ENCODE measurements at regions not wholly inside any gene's neighbourhood (a gene's known extent, or its start where the extent isn't known, plus 50 kb on each side); places are given as distances from the start of the nearest gene placed in this dataset.

DNA sequence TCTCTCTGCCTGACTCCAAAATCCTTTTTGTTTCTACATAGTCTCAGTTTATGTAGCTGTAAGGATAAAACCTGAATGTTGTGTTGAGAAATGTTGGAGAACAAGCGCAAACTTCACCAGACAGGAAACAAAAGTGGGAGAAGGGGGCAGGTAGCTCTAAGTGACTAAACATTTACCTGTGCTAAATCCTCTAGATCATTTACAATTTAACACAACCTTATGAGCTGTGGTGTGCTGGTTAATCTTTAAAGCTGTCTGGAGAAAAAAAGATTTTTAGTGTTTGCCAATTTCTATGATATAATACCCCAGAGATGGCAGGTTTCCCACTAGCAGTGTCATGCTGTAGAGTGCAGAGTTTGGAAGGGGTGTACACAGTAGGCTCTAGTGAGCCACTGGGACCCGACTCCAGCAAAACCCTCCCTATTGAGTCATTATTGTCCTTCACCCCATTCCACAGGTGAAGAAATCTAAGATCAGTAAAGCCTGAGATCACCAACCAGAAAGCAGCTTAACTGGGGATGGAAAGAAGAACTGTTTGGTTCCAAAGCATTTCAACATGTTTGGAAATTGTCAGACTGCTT, 992.0 kb downstream of the DCDC2C start:
- no peak for ATAC-seq (replicated peaks in 6 of 8)
- H3K27ac ChIP-seq: no peak overlapping the region
- in situ Hi-C loops (cut with MboI; ENCODE audit: low pct_unique_long_range_greater_than_20kb in 2 of 9, low sequenced_read_pairs in 9 of 9, unreplicated experiment in 9 of 9): no loop called here
- H3K4me3 ChIP-seq: no peak overlapping the region
- H3K4me1 ChIP-seq (replicated peaks in 1 of 2): peaks cover 3 to 5% of the 10 kb centered on the region in 2 donors
- 0 to 100% (median 74%) methylated on average over 1 to 2 of the region's 2 CpGs; no CpG with 5 or more reads in 2 of the 10 experiments for WGBS, 10 experiments

DNA sequence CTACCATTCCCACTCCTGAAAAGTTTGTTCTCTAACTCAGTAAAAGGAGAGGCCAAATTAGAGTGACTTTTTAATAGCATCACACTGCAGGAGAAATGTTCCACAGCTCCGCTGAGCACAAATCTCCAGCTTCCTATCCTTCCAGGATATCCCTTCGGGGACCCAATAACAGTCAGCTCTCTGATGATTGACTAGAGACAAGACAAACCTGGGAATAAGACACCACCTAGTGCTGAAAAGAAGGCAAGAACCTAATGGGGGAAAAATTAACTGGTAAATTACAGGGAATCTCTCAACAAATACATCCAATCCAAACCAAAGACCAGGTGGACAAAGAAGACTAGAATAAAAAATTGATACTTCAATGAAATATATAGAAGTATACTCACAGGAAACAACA, 977.1 kb upstream of the SOX11 start:
- in situ Hi-C loops (cut with MboI; ENCODE audit: low pct_unique_long_range_greater_than_20kb in 2 of 9, low sequenced_read_pairs in 9 of 9, unreplicated experiment in 9 of 9): no loop called here
- H3K4me1 ChIP-seq (replicated peaks in 1 of 2): no peaks in the 10 kb centered on the region
- no peak overlapping the region for H3K4me3 ChIP-seq
- no peak for ATAC-seq (replicated peaks in 6 of 8)
- no peak overlapping the region for H3K27ac ChIP-seq
- WGBS, 10 experiments: 0 to 92% (median 33%) methylated on average over 1 to 2 of the region's 2 CpGs; no CpG with 5 or more reads in 3 of the 10 experiments

GRCh38 chr2:4718777-4719176, 973.4 kb upstream of the SOX11 start:
- no peak for ATAC-seq (replicated peaks in 6 of 8)
- in situ Hi-C loops (cut with MboI; ENCODE audit: low pct_unique_long_range_greater_than_20kb in 2 of 9, low sequenced_read_pairs in 9 of 9, unreplicated experiment in 9 of 9): no loop called here
- Histone ChIP-seq H3K4me3 (no peak overlapping the region), H3K4me1 (replicated peaks in 1 of 2) (no peaks in the 10 kb centered on the region), H3K27ac (no peak overlapping the region)
- 26 to 97% (median 75%) methylated on average over 2 to 4 of the region's 4 CpGs; no CpG with 5 or more reads in 2 of the 10 experiments for WGBS, 10 experiments

DNA sequence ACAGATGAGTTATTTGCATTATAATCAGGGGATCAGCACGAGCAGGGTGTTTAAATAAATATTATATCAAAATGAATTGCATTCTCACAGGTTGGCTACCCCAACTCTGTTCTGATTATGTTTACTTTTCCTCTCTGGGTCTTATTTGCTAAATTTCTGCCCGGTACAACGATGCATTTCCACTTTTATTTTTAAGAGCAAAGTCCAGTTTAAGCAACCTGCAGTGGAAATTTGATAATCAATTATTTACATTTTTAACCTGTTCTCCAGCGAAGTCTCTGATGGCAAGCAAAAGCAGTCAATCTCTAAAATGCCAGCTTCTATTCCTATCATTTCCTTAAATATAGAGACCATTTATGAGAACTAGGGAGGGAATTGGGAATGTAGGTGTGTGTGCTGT, 966.6 kb upstream of the SOX11 start:
- Histone ChIP-seq H3K27ac (no peak overlapping the region), H3K4me3 (no peak overlapping the region), H3K4me1 (replicated peaks in 1 of 2) (no peaks in the 10 kb centered on the region)
- WGBS, 10 experiments: 0 to 97% (median 75%) methylated on average over 1 to 4 of the region's 4 CpGs
- in situ Hi-C loops (cut with MboI; ENCODE audit: low pct_unique_long_range_greater_than_20kb in 2 of 9, low sequenced_read_pairs in 9 of 9, unreplicated experiment in 9 of 9): no loop called here
- ATAC-seq (replicated peaks in 6 of 8): no peak

GRCh38 chr2:4732560-4732959, 959.6 kb upstream of the SOX11 start:
- no peak overlapping the region for H3K27ac ChIP-seq
- no peak overlapping the region for H3K4me3 ChIP-seq
- in situ Hi-C loops (cut with MboI; ENCODE audit: low pct_unique_long_range_greater_than_20kb in 2 of 9, low sequenced_read_pairs in 9 of 9, unreplicated experiment in 9 of 9): no loop called here
- H3K4me1 ChIP-seq (replicated peaks in 1 of 2): no peaks in the 10 kb centered on the region
- ATAC-seq (replicated peaks in 6 of 8): no peak
- WGBS, 10 experiments: 14 to 100% (median 83%) methylated on average over 1 to 2 of the region's 2 CpGs; no CpG with 5 or more reads in 1 of the 10 experiments

DNA sequence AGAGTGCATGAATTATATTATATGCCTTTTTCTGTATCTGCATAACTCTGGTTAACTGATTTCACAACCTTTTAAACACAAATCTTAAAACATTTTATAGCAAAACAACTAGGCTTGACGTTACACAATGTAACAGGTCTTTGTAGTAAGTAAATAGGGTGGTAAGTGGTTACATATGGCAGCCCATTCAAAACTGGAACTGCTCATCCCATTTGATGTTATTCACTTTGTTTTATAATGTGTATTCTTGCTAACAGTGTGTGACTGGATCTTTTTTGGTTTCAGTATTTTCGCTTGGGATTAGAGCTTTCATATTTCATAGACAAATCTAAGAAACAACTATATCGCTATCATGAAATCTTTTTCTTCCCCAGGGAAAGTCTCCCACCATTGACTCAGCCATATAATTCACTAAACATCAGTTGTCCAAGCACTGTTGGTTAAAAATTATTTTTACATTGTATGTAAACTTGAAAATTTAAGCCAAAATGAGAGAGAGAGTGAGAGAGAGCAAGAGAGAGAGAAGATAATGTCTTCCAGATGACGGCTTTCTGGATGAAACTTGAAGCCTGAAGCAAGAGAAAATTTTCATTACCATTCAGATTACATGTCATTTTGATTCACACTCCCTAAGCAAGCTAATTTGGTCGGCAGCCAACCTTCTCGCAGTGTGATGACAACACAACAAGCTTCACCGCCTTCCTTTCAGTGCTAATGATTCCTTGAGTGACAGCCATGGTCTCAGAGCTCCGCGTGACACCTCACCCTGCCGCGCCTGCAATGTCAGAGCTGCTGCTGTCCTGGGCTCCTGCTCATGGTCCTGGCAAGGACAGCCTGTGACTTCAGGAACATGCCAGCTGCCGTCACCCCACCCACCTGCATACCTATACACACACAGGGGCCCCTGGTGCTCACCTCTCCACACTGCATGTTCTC, 946.9 kb upstream of the SOX11 start:
- in situ Hi-C loops (cut with MboI; ENCODE audit: low pct_unique_long_range_greater_than_20kb in 2 of 9, low sequenced_read_pairs in 9 of 9, unreplicated experiment in 9 of 9): no loop called here
- Histone ChIP-seq H3K4me3 (no peak overlapping the region), H3K27ac (peak overlapping the region; percentile 21 to 36), H3K4me1 (replicated peaks in 1 of 2) (peaks cover 11 to 26% of the 10 kb centered on the region in 2 donors)
- ATAC-seq (replicated peaks in 6 of 8): peak in 7 of 8 experiments; percentile 29 to 97 (median 95)
- WGBS, 10 experiments: 6 to 84% (median 59%) methylated on average over 3 to 12 of the region's 12 CpGs

DNA sequence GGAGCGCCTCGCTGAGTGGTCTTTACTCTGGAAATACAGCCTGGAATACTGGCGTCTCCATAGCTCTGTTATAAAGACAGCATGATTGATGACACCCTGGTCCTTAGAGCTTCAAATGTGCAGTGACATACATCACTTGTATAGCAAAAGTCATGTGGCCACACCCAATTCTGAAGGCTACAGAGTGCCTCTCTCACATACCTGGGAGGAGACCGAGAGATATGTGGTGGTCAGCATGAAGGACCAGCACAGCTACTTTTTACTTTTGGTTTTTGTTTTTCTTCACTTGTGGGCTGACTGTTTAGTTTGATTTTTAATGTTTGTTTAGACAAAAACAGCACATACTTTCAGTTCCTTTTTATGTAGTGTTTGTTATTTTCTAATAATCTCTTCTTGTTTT, 938.5 kb upstream of the SOX11 start:
- peak in 1 of 8 experiments; percentile 21 for ATAC-seq (replicated peaks in 6 of 8)
- Histone ChIP-seq H3K4me3 (no peak overlapping the region), H3K4me1 (replicated peaks in 1 of 2) (peaks cover 8 to 21% of the 10 kb centered on the region in 2 donors), H3K27ac (no peak overlapping the region)
- in situ Hi-C loops (cut with MboI; ENCODE audit: low pct_unique_long_range_greater_than_20kb in 2 of 9, low sequenced_read_pairs in 9 of 9, unreplicated experiment in 9 of 9): loop anchor here in 2 of 9 experiments (25.0 kb wide), 2 partner anchors 791 to 1016 kb away; no protein-coding TSS in a partner anchor
- WGBS, 10 experiments: 13 to 100% (median 86%) methylated on average over 1 to 4 of the region's 4 CpGs; no CpG with 5 or more reads in 2 of the 10 experiments

GRCh38 chr2:4762951-4763376, 929.2 kb upstream of the SOX11 start:
- ATAC-seq (replicated peaks in 6 of 8): peak in 6 of 8 experiments; percentile 47 to 94 (median 88)
- Histone ChIP-seq H3K27ac (no peak overlapping the region), H3K4me3 (no peak overlapping the region), H3K4me1 (replicated peaks in 1 of 2) (peaks cover 3 to 10% of the 10 kb centered on the region in 2 donors)
- in situ Hi-C loops (cut with MboI; ENCODE audit: low pct_unique_long_range_greater_than_20kb in 2 of 9, low sequenced_read_pairs in 9 of 9, unreplicated experiment in 9 of 9): loop anchor here in 2 of 9 experiments (25.0 kb wide), 2 partner anchors 801 to 1026 kb away; no protein-coding TSS in a partner anchor
- WGBS, 10 experiments: 0 to 37% (median 15%) methylated on average over 2 to 4 of the region's 4 CpGs

- no peak overlapping the region for H3K4me3 ChIP-seq
- WGBS, 10 experiments: 13 to 92% (median 55%) methylated on average over 2 to 14 of the region's 16 CpGs
- in situ Hi-C loops (cut with MboI; ENCODE audit: low pct_unique_long_range_greater_than_20kb in 2 of 9, low sequenced_read_pairs in 9 of 9, unreplicated experiment in 9 of 9): loop anchor here in 2 of 9 experiments (25.0 kb wide), 2 partner anchors 804 to 1029 kb away; no protein-coding TSS in a partner anchor
- no peak for ATAC-seq (replicated peaks in 6 of 8)
- H3K4me1 ChIP-seq (replicated peaks in 1 of 2): peaks cover 3 to 10% of the 10 kb centered on the region in 2 donors
- no peak overlapping the region for H3K27ac ChIP-seq
These were observed 926.2 kb upstream of the SOX11 start for GRCh38 chr2:4765787-4766530.

GRCh38 chr2:4775668-4776067, 916.5 kb upstream of the SOX11 start:
- Histone ChIP-seq H3K4me1 (replicated peaks in 1 of 2) (peaks cover 0 to 7% of the 10 kb centered on the region in 2 donors), H3K4me3 (no peak overlapping the region), H3K27ac (no peak overlapping the region)
- WGBS, 10 experiments: 0 to 100% (median 85%) methylated on average over 1 to 2 of the region's 2 CpGs; no CpG with 5 or more reads in 1 of the 10 experiments
- in situ Hi-C loops (cut with MboI; ENCODE audit: low pct_unique_long_range_greater_than_20kb in 2 of 9, low sequenced_read_pairs in 9 of 9, unreplicated experiment in 9 of 9): no loop called here
- ATAC-seq (replicated peaks in 6 of 8): no peak

GRCh38 chr2:4780679-4781078, 911.5 kb upstream of the SOX11 start:
- Histone ChIP-seq H3K4me1 (replicated peaks in 1 of 2) (peaks cover 0 to 7% of the 10 kb centered on the region in 2 donors), H3K27ac (no peak overlapping the region), H3K4me3 (no peak overlapping the region)
- 14 to 89% (median 66%) methylated on average over 2 to 3 of the region's 3 CpGs for WGBS, 10 experiments
- in situ Hi-C loops (cut with MboI; ENCODE audit: low pct_unique_long_range_greater_than_20kb in 2 of 9, low sequenced_read_pairs in 9 of 9, unreplicated experiment in 9 of 9): no loop called here
- no peak for ATAC-seq (replicated peaks in 6 of 8)

DNA sequence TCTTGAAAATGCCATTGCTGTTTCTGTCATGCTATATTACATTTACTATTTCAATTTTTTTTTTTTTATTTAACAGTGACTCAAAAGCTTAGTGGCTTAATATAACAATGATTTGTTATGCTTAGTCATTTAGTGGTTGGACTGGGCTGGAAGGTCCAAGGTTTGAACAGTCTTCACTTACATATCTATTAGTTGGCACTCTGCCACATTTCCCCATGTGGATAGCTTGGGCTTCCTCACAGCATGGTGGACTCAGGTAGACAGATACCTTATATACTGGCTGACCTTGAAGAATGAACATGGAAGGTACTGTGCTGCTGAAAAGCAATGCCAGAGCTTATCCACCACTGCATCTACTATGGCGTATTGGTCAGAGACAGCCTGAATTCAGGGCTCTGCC, 909.5 kb upstream of the SOX11 start:
- peaks cover 0 to 7% of the 10 kb centered on the region in 2 donors for H3K4me1 ChIP-seq (replicated peaks in 1 of 2)
- WGBS, 10 experiments: 9 to 100% (median 90%) methylated on average over 1 of the region's 1 CpG; no CpG with 5 or more reads in 5 of the 10 experiments
- H3K4me3 ChIP-seq: no peak overlapping the region
- ATAC-seq (replicated peaks in 6 of 8): no peak
- in situ Hi-C loops (cut with MboI; ENCODE audit: low pct_unique_long_range_greater_than_20kb in 2 of 9, low sequenced_read_pairs in 9 of 9, unreplicated experiment in 9 of 9): no loop called here
- H3K27ac ChIP-seq: no peak overlapping the region

Data from motor neuron (in vitro differentiated cells).